ENCODE measurements at regions not wholly inside any gene's neighbourhood (a gene's known extent, or its start where the extent isn't known, plus 50 kb on each side); places are given as distances from the start of the nearest gene placed in this dataset.

DNA sequence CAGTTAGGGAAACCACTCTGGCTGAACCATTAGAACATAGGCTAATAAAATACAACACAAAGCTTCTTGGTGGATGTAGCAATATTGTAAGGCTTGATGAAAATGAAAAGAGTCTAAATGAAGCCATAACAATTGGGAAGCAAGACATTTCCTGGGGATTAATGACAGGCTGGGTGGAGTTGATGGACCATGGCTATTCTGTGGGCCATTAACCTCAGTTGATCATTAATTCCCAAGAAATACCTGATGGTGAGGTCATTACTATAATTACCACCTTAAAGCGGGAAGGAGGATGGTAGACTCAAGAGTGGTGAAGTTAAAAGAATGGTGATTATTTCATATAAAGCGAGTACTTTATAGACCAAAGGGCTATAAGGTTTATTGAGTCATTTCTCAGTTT, 455.8 kb upstream of the MAP3K7 start:
- Histone ChIP-seq H3K9me1 (ENCODE audit: control insufficient read depth, extremely low read depth, insufficient read depth, low read length) (no peaks in the 10 kb centered on the region), H3K79me2 (ENCODE audit: control insufficient read depth, insufficient read depth, low read length) (no peaks in the 10 kb centered on the region), H3K9ac (ENCODE audit: control insufficient read depth, extremely low read depth, insufficient read depth, low read length) (no peak overlapping the region), H2AFZ (ENCODE audit: control insufficient read depth, low read length) (no peak overlapping the region), H3K36me3 (ENCODE audit: control insufficient read depth in 2 of 2, extremely low read depth in 1 of 2, insufficient read depth in 2 of 2, low read length in 2 of 2) (no peaks in the 10 kb centered on the region), H3K4me2 (ENCODE audit: control insufficient read depth, extremely low read depth, insufficient read depth, low read depth, low read length) (no peak overlapping the region), H3K4me1 (ENCODE audit: control insufficient read depth, extremely low read depth, insufficient read depth, low read length) (no peaks in the 10 kb centered on the region), H3K27ac (ENCODE audit: control insufficient read depth, insufficient read depth, low read length) (no peak overlapping the region), H4K20me1 (ENCODE audit: control insufficient read depth, extremely low read depth, insufficient read depth, low read length) (no peaks in the 10 kb centered on the region), H3K4me3 (ENCODE audit: control insufficient read depth in 2 of 3, extremely low read depth in 1 of 3, insufficient read depth in 2 of 3, low read depth in 1 of 3, low read length in 3 of 3) (no peak overlapping the region), H3K27me3 (ENCODE audit: control insufficient read depth, extremely low read depth, insufficient read depth, low read length) (no peaks in the 10 kb centered on the region), H3K9me3 (ENCODE audit: control insufficient read depth, low read depth, low read length) (no peaks in the 10 kb centered on the region)
- no peak for FAIRE-seq
- DNase-seq (ENCODE audit: low read depth, low spot score), result no peak
- TF ChIP-seq, protein P1, sequence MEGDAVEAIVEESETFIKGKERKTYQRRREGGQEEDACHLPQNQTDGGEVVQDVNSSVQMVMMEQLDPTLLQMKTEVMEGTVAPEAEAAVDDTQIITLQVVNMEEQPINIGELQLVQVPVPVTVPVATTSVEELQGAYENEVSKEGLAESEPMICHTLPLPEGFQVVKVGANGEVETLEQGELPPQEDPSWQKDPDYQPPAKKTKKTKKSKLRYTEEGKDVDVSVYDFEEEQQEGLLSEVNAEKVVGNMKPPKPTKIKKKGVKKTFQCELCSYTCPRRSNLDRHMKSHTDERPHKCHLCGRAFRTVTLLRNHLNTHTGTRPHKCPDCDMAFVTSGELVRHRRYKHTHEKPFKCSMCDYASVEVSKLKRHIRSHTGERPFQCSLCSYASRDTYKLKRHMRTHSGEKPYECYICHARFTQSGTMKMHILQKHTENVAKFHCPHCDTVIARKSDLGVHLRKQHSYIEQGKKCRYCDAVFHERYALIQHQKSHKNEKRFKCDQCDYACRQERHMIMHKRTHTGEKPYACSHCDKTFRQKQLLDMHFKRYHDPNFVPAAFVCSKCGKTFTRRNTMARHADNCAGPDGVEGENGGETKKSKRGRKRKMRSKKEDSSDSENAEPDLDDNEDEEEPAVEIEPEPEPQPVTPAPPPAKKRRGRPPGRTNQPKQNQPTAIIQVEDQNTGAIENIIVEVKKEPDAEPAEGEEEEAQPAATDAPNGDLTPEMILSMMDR (optimal IDR thresholded peaks at IDR 0.05 in 1 of 3, IDR thresholded peaks at IDR 0.05 in 1 of 3, conservative IDR thresholded peaks at IDR 0.05 in 1 of 3; ENCODE audit: extremely low read depth in 1 of 3, insufficient read depth in 2 of 3, low read length in 3 of 3), result no peak
- TF ChIP-seq EZH2 (IDR thresholded peaks at IDR 0.05; ENCODE audit: low read length), result no peak
- dilution Hi-C loops (cut with MboI; ENCODE audit: extremely low pct_ligation_motif_present, low sequenced_read_pairs), result no loop called here

DNA sequence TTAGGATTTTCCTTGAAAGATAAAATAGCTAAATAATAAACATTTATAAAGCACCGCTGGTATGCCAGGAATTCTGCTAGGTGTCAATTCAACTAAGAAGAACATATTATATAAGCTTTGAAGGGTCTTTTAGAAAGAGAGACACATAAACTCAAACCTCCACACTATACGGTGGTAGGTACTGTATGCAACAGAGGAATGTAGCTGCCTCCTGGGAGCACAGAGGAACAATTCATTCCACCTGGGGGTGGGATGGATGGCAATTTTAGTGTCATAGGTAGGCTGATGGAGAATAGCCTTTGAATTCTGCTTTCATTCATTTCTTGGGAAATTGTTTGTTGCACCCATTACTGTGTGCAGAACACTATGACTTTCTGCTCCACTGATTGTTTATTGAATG, 447.1 kb upstream of the MAP3K7 start:
- FAIRE-seq, result no peak
- H3K9me1 ChIP-seq (ENCODE audit: control insufficient read depth, extremely low read depth, insufficient read depth, low read length), result no peaks in the 10 kb centered on the region
- dilution Hi-C loops (cut with MboI; ENCODE audit: extremely low pct_ligation_motif_present, low sequenced_read_pairs), result no loop called here
- no peak overlapping the region for H3K27ac ChIP-seq (ENCODE audit: control insufficient read depth, insufficient read depth, low read length)
- no peaks in the 10 kb centered on the region for H4K20me1 ChIP-seq (ENCODE audit: control insufficient read depth, extremely low read depth, insufficient read depth, low read length)
- no peak overlapping the region for H3K4me2 ChIP-seq (ENCODE audit: control insufficient read depth, extremely low read depth, insufficient read depth, low read depth, low read length)
- no peaks in the 10 kb centered on the region for H3K79me2 ChIP-seq (ENCODE audit: control insufficient read depth, insufficient read depth, low read length)
- H3K9ac ChIP-seq (ENCODE audit: control insufficient read depth, extremely low read depth, insufficient read depth, low read length), result no peak overlapping the region
- no peak for DNase-seq (ENCODE audit: low read depth, low spot score)
- H2AFZ ChIP-seq (ENCODE audit: control insufficient read depth, low read length), result no peak overlapping the region
- no peaks in the 10 kb centered on the region for H3K4me1 ChIP-seq (ENCODE audit: control insufficient read depth, extremely low read depth, insufficient read depth, low read length)
- TF ChIP-seq, protein P1 (optimal IDR thresholded peaks at IDR 0.05 in 1 of 3, IDR thresholded peaks at IDR 0.05 in 1 of 3, conservative IDR thresholded peaks at IDR 0.05 in 1 of 3; ENCODE audit: extremely low read depth in 1 of 3, insufficient read depth in 2 of 3, low read length in 3 of 3), result no peak
- H3K4me3 ChIP-seq (ENCODE audit: control insufficient read depth in 2 of 3, extremely low read depth in 1 of 3, insufficient read depth in 2 of 3, low read depth in 1 of 3, low read length in 3 of 3), result no peak overlapping the region
- H3K36me3 ChIP-seq (ENCODE audit: control insufficient read depth in 2 of 2, extremely low read depth in 1 of 2, insufficient read depth in 2 of 2, low read length in 2 of 2), result no peaks in the 10 kb centered on the region
- no peaks in the 10 kb centered on the region for H3K9me3 ChIP-seq (ENCODE audit: control insufficient read depth, low read depth, low read length)
- H3K27me3 ChIP-seq (ENCODE audit: control insufficient read depth, extremely low read depth, insufficient read depth, low read length), result peaks cover 5% of the 10 kb centered on the region

Measured in keratinocyte (primary cell).